Stimulated activated CD4-positive, alpha-beta T cell treated with anti-CD3 and anti-CD28 coated beads, Interleukin-1b, Interleukin-23, amount 100 ng/mL, for 24 hours (primary cell): ENCODE measurements at regions not wholly inside any gene's neighbourhood (a gene's known extent, or its start where the extent isn't known, plus 50 kb on each side); places are given as distances from the start of the nearest gene placed in this dataset.

Experiments
- DNase-seq, 4 experiments: peaks; one replicate each; pipeline ENCODE4 v3.0.0-alpha.2; 2020; ENCODE audit warnings: low read depth in 4 of 4, low spot score in 1 of 4

- no peak for DNase-seq
Measured at GRCh38 chr16:64136743-64137142, 985.1 kb downstream of the CDH11 start.

- no peak for DNase-seq
Measured at GRCh38 chr16:64136314-64136713, 985.5 kb downstream of the CDH11 start.

GRCh38 chr16:64133366-64133765, 988.5 kb downstream of the CDH11 start:
- DNase-seq, result no peak

- DNase-seq, result no peak
Measured at GRCh38 chr16:64132759-64133361, 989.0 kb downstream of the CDH11 start.

GRCh38 chr16:64132190-64132589, 989.7 kb downstream of the CDH11 start:
- no peak for DNase-seq

GRCh38 chr16:64131423-64131822, 990.4 kb downstream of the CDH11 start:
- DNase-seq, result no peak

- DNase-seq, result no peak
Measured at GRCh38 chr16:64130140-64130539, 991.7 kb downstream of the CDH11 start.

- no peak for DNase-seq
Measured at GRCh38 chr16:64122177-64122576, 999.7 kb downstream of the CDH11 start.

GRCh38 chr16:64121473-64121872, 1000.4 kb downstream of the CDH11 start:
- no peak for DNase-seq

GRCh38 chr16:64116151-64116550, 1005.7 kb downstream of the CDH11 start:
- DNase-seq, result no peak

GRCh38 chr16:64109241-64109640, 1012.6 kb downstream of the CDH11 start:
- DNase-seq, result no peak

GRCh38 chr16:64102654-64103053, 1019.2 kb downstream of the CDH11 start:
- no peak for DNase-seq

- no peak for DNase-seq
Measured at GRCh38 chr16:64098451-64098850, 1023.4 kb downstream of the CDH11 start.

GRCh38 chr16:64096689-64097088, 1025.2 kb downstream of the CDH11 start:
- no peak for DNase-seq

- no peak for DNase-seq
Measured at GRCh38 chr16:64094992-64095634, 1026.8 kb downstream of the CDH11 start.

- DNase-seq, result no peak
Measured at GRCh38 chr16:64094181-64094965, 1027.5 kb downstream of the CDH11 start.

- DNase-seq, result no peak
Measured at GRCh38 chr16:64092271-64092670, 1029.6 kb downstream of the CDH11 start.

- no peak for DNase-seq
Measured at GRCh38 chr16:64090327-64090726, 1031.5 kb downstream of the CDH11 start.

- no peak for DNase-seq
Measured at GRCh38 chr16:64089697-64090096, 1032.2 kb downstream of the CDH11 start.

GRCh38 chr16:64088838-64089237, 1033.0 kb downstream of the CDH11 start:
- no peak for DNase-seq

GRCh38 chr16:64085296-64085695, 1036.6 kb downstream of the CDH11 start:
- DNase-seq, result no peak

GRCh38 chr16:64084706-64085105, 1037.2 kb downstream of the CDH11 start:
- no peak for DNase-seq
